Colon (tissue), 2 donors: ENCODE measurements at regions not wholly inside any gene's neighbourhood (a gene's known extent, or its start where the extent isn't known, plus 50 kb on each side); places are given as distances from the start of the nearest gene placed in this dataset.
"Not testable (repeated sequence)": the region's sequence is repeated elsewhere in the genome, so short reads cannot be mapped to it uniquely, and the experiment has no call there.

Experiments used
- FAIRE-seq: peaks from 2 replicates; lab custom pipeline; 2012; peaks lifted over from hg19 to GRCh38; lab: Jason Lieb, UNC
- donor health status: control.
- donor health status: control.

GRCh38 chr16:26802440-26802839 is 264.3 kb upstream of the C16orf82 start:
- no peak for FAIRE-seq

GRCh38 chr16:26802965-26803364 is 263.8 kb upstream of the C16orf82 start:
- FAIRE-seq: no peak

GRCh38 chr16:26806657-26807056 is 260.1 kb upstream of the C16orf82 start:
- no peak for FAIRE-seq

- no peak for FAIRE-seq
Measured at GRCh38 chr16:26809461-26809860, 257.3 kb upstream of the C16orf82 start.

GRCh38 chr16:26816266-26816665 is 250.5 kb upstream of the C16orf82 start:
- FAIRE-seq: no peak

GRCh38 chr16:26816885-26817571 is 249.7 kb upstream of the C16orf82 start:
- no peak for FAIRE-seq

- FAIRE-seq: no peak
Measured at GRCh38 chr16:26818393-26818792, 248.3 kb upstream of the C16orf82 start.

- FAIRE-seq: no peak
Measured at GRCh38 chr16:26824469-26824868, 242.3 kb upstream of the C16orf82 start.

GRCh38 chr16:26826500-26826899 is 240.2 kb upstream of the C16orf82 start:
- FAIRE-seq: no peak

- no peak for FAIRE-seq
Measured at GRCh38 chr16:26827386-26827785, 239.3 kb upstream of the C16orf82 start.

- no peak for FAIRE-seq
Measured at GRCh38 chr16:26830428-26831127, 236.1 kb upstream of the C16orf82 start.

- FAIRE-seq: not testable (repeated sequence)
Measured at GRCh38 chr16:26836114-26836513, 230.6 kb upstream of the C16orf82 start.

- no peak for FAIRE-seq
Measured at GRCh38 chr16:26838931-26839330, 227.8 kb upstream of the C16orf82 start.

GRCh38 chr16:26840691-26841090 is 226.0 kb upstream of the C16orf82 start:
- FAIRE-seq: no peak

GRCh38 chr16:26856271-26856670 is 210.5 kb upstream of the C16orf82 start:
- FAIRE-seq: no peak

GRCh38 chr16:26856791-26857190 is 209.9 kb upstream of the C16orf82 start:
- FAIRE-seq: no peak

- FAIRE-seq: no peak
Measured at GRCh38 chr16:26857371-26857770, 209.4 kb upstream of the C16orf82 start.

- no peak for FAIRE-seq
Measured at GRCh38 chr16:26860506-26860905, 206.2 kb upstream of the C16orf82 start.

GRCh38 chr16:26863931-26864330 is 202.8 kb upstream of the C16orf82 start:
- no peak for FAIRE-seq

GRCh38 chr16:26874318-26874717 is 192.4 kb upstream of the C16orf82 start:
- not testable (repeated sequence) for FAIRE-seq

GRCh38 chr16:26877421-26877820 is 189.3 kb upstream of the C16orf82 start:
- no peak for FAIRE-seq

GRCh38 chr16:26885674-26886073 is 181.1 kb upstream of the C16orf82 start:
- no peak for FAIRE-seq

GRCh38 chr16:26889740-26890139 is 177.0 kb upstream of the C16orf82 start:
- no peak for FAIRE-seq

GRCh38 chr16:26898200-26898599 is 168.5 kb upstream of the C16orf82 start:
- FAIRE-seq: no peak
